Tibial nerve (tissue), 4 donors: ENCODE measurements at regions not wholly inside any gene's neighbourhood (a gene's known extent, or its start where the extent isn't known, plus 50 kb on each side); places are given as distances from the start of the nearest gene placed in this dataset.
A peak's percentile ranks its signal among the peaks of the same experiment; 100 is the strongest.

ENCODE experiments used
- DNase-seq, 2 donors: peaks; one replicate each; pipeline ENCODE4 v3.0.0-alpha.2; 2019; ENCODE audit warnings: low spot score in 2 of 2
- H3K27ac ChIP-seq, 4 donors: fragments of 200-600 bp; sonication (generic) in 3 of 4; one replicate each; pipeline ENCODE4 v1.5.1; 2017 to 2019; ENCODE audit warnings: mild to moderate bottlenecking in 1 of 4
- H3K27me3 ChIP-seq, 2 donors: fragments of 200-600 bp; sonication (generic) in 1 of 2; one replicate each; pipeline versions ENCODE4 v1.5.1 to v1.6.0; 2017 to 2019
- H3K36me3 ChIP-seq, 3 donors: fragments of 200-600 bp; sonication (generic); one replicate each; pipeline ENCODE4 v1.5.1; 2018 to 2019
- H3K4me1 ChIP-seq, 4 donors: fragments of 200-600 bp; sonication (generic) in 3 of 4; one replicate each; pipeline ENCODE4 v1.5.1; 2017 to 2019
- H3K4me3 ChIP-seq, 4 donors: fragments of 200-600 bp; sonication (generic) in 3 of 4; one replicate each; pipeline ENCODE4 v1.5.1; 2017 to 2019; ENCODE audit warnings: mild to moderate bottlenecking in 1 of 4, moderate library complexity in 1 of 4
- H3K9me3 ChIP-seq, 4 donors: fragments of 200-600 bp; sonication (generic) in 3 of 4; one replicate each; pipeline ENCODE4 v1.5.1; 2017 to 2019
- EP300 ChIP-seq, 2 donors: sonication (generic); formaldehyde crosslinking; IDR thresholded peaks; one replicate each; pipeline ENCODE4 v1.6.1; 2017; ENCODE audit warnings: antibody characterized with exemption in 2 of 2, mild to moderate bottlenecking in 1 of 2
- POLR2A ChIP-seq, 2 donors: fragments of 450-650 bp; IDR thresholded peaks; one replicate each; pipeline ENCODE4 v1.6.1; 2017; ENCODE audit warnings: antibody characterized with exemption in 2 of 2, mild to moderate bottlenecking in 2 of 2, moderate library complexity in 2 of 2
- WGBS, 2 donors: methylation state at CpG; one replicate each; pipeline ENCODE4 v1.1.5; 2018; 5-methylcytosine and 5-hydroxymethylcytosine counted together
- TF ChIP-seq, protein P1 (sequence below), 5 experiments: fragments of 200-600 bp in 3 of 5; fragments of 450-650 bp in 2 of 5; sonication (generic) in 3 of 5; IDR thresholded peaks; one replicate each; pipeline ENCODE4 v1.5.1; 2016 to 2019; ENCODE audit warnings: antibody characterized with exemption in 5 of 5, mild to moderate bottlenecking in 3 of 5, moderate library complexity in 2 of 5

DNA sequence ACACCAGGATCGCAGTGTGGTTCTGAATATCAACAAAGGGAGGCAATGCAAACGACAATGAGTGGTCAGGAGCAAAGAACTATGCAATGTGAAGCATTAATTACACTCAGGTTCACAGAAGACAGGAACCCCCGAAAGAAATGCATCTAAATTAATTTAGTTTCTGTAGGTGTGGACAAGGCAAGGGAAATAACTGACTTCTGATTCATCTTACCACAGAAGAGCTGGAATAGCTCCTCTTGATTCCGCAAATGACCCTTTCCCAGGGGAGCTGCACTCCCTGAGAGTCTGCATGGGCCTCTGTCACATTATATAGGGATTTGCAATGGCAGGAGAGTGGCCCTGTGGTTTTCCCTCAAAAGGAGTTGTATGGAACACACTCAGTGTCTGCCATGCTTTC, 263.9 kb upstream of the APCDD1 start:
- no peaks in the 10 kb centered on the region for H3K9me3 ChIP-seq
- H3K4me3 ChIP-seq: no peak overlapping the region
- no peaks in the 10 kb centered on the region for H3K36me3 ChIP-seq
- H3K4me1 ChIP-seq: peaks cover 0 to 8% (median 0%) of the 10 kb centered on the region in 4 donors
- TF ChIP-seq EP300 (IDR thresholded peaks at IDR 0.05) (no peak), POLR2A (IDR thresholded peaks at IDR 0.05) (no peak)
- TF ChIP-seq, protein P1, sequence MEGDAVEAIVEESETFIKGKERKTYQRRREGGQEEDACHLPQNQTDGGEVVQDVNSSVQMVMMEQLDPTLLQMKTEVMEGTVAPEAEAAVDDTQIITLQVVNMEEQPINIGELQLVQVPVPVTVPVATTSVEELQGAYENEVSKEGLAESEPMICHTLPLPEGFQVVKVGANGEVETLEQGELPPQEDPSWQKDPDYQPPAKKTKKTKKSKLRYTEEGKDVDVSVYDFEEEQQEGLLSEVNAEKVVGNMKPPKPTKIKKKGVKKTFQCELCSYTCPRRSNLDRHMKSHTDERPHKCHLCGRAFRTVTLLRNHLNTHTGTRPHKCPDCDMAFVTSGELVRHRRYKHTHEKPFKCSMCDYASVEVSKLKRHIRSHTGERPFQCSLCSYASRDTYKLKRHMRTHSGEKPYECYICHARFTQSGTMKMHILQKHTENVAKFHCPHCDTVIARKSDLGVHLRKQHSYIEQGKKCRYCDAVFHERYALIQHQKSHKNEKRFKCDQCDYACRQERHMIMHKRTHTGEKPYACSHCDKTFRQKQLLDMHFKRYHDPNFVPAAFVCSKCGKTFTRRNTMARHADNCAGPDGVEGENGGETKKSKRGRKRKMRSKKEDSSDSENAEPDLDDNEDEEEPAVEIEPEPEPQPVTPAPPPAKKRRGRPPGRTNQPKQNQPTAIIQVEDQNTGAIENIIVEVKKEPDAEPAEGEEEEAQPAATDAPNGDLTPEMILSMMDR (IDR thresholded peaks at IDR 0.05): no peak
- no peak for DNase-seq
- H3K27ac ChIP-seq: no peak overlapping the region
- no peaks in the 10 kb centered on the region for H3K27me3 ChIP-seq
- WGBS, 2 donors: 93 to 96% methylated on average over 4 of the region's 4 CpGs

DNA sequence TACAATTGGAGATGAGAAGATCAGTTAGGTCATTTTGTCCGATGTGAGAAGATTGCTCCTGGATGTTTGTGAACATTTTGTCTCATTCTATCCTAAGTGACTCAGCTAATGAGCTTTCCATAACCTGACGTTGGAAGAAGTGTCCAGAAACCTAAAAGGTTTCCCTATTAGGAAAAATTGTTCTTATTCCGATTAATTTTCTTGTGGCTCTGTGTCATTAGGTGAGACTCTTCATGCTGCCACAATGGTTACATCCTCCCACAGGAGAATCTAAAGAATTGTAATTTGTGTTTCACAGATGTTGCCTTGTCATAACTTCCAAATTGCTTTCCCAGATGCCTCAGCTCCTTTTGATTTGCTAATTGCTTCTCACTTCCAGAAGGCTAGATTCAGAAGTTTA, 261.0 kb upstream of the APCDD1 start:
- TF ChIP-seq EP300 (IDR thresholded peaks at IDR 0.05): no peak
- TF ChIP-seq POLR2A (IDR thresholded peaks at IDR 0.05): no peak
- TF ChIP-seq, protein P1 (IDR thresholded peaks at IDR 0.05): no peak
- Histone ChIP-seq H3K27ac (peak overlapping the region in 1 of 4 donors; percentile 17), H3K27me3 (no peaks in the 10 kb centered on the region), H3K9me3 (no peaks in the 10 kb centered on the region), H3K36me3 (no peaks in the 10 kb centered on the region), H3K4me1 (peaks cover 0 to 15% (median 0%) of the 10 kb centered on the region in 4 donors), H3K4me3 (no peak overlapping the region)
- WGBS, 2 donors: 73 to 77% methylated on average over 3 of the region's 3 CpGs
- DNase-seq: no peak

DNA sequence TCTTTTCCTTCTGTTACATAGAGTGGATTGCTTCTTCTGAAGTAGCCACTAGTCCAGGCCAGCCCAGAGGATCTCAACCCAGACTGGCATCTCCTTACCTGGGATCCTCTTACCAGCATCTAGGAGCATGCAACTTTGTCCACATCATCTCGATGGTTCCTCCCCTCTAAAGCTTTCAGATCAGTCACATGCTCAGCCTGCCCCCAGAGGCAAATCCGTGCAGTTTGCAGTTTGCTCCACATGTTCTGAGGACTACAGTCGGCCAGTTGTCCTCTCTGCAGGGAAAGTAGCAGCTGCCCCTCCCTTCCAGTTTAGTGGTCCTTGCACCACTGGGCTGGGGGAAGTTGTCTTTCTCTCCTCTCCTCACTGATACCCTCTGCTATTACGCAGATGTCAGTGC, 259.8 kb upstream of the APCDD1 start:
- Histone ChIP-seq H3K27ac (no peak overlapping the region), H3K27me3 (no peaks in the 10 kb centered on the region), H3K9me3 (no peaks in the 10 kb centered on the region), H3K4me1 (peaks cover 0 to 15% (median 0%) of the 10 kb centered on the region in 4 donors), H3K36me3 (no peaks in the 10 kb centered on the region), H3K4me3 (no peak overlapping the region)
- TF ChIP-seq, protein P1 (IDR thresholded peaks at IDR 0.05): no peak
- TF ChIP-seq POLR2A (IDR thresholded peaks at IDR 0.05) (no peak), EP300 (IDR thresholded peaks at IDR 0.05) (no peak)
- no peak for DNase-seq
- 50 to 53% methylated on average over 4 of the region's 4 CpGs for WGBS, 2 donors

DNA sequence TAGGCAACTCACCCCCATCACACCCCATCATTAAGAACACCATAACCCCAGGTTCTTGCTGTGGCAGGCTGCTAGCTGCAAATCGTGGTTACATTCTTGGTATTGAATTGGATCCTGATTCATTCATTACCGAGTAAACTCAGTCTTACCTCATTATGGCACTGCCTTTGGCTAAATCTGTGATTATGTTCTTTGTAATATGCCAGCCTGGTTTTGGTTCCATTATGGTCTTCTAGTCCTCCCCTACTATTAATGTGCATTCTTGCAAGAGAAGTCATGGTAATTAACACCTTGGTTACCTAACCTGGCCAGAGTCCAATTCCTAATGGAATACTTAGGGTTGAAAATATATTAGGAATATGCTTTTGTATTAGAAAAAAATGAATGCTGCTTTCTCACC, 258.9 kb upstream of the APCDD1 start:
- H3K27ac ChIP-seq: no peak overlapping the region
- no peak overlapping the region for H3K4me3 ChIP-seq
- H3K9me3 ChIP-seq: no peaks in the 10 kb centered on the region
- H3K36me3 ChIP-seq: no peaks in the 10 kb centered on the region
- H3K4me1 ChIP-seq: peaks cover 0 to 15% (median 0%) of the 10 kb centered on the region in 4 donors
- WGBS, 2 donors: 84 to 93% methylated on average over 2 of the region's 2 CpGs
- DNase-seq: no peak
- no peak for TF ChIP-seq EP300 (IDR thresholded peaks at IDR 0.05)
- no peak for TF ChIP-seq POLR2A (IDR thresholded peaks at IDR 0.05)
- TF ChIP-seq, protein P1 (IDR thresholded peaks at IDR 0.05): no peak
- no peaks in the 10 kb centered on the region for H3K27me3 ChIP-seq

DNA sequence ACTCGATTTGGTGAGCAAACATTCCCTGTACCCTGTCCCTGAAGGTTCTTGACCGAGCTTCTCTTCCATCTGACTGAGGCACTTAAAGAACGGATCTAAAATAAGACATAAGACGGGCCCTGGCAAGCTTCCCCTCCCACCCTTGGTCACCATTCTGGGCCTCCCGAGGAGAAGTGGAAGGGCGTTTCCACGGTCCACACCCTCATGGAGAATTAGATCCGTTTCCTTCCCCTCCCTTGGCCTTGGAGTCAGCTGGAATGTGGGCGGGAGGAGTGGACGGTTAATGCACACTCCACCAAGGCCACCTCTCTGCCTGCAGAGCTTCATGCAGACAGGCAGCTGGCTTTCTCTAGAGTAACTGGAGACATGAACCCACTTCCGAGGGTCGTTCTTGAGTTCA, 257.3 kb upstream of the APCDD1 start:
- no peak overlapping the region for H3K27ac ChIP-seq
- H3K4me3 ChIP-seq: no peak overlapping the region
- no peaks in the 10 kb centered on the region for H3K9me3 ChIP-seq
- DNase-seq: no peak
- H3K4me1 ChIP-seq: peaks cover 0 to 15% (median 0%) of the 10 kb centered on the region in 4 donors
- 70 to 73% methylated on average over 12 of the region's 12 CpGs for WGBS, 2 donors
- TF ChIP-seq, protein P1 (IDR thresholded peaks at IDR 0.05): no peak
- TF ChIP-seq POLR2A (IDR thresholded peaks at IDR 0.05) (no peak), EP300 (IDR thresholded peaks at IDR 0.05) (no peak)
- H3K27me3 ChIP-seq: no peaks in the 10 kb centered on the region
- H3K36me3 ChIP-seq: no peaks in the 10 kb centered on the region
